ES-I3 (cell line): ENCODE measurements at regions not wholly inside any gene's neighbourhood (a gene's known extent, or its start where the extent isn't known, plus 50 kb on each side); places are given as distances from the start of the nearest gene placed in this dataset.
"Not testable (repeated sequence)": the region's sequence is repeated elsewhere in the genome, so short reads cannot be mapped to it uniquely, and the experiment has no call there.

Experiments used
- H3K36me3 ChIP-seq: 2 replicates; pipeline ENCODE4 v1.6.1; 2013; ENCODE audit warnings: mild to moderate bottlenecking, low read length, control low read depth, moderate library complexity; ENCODE audit not compliant: insufficient read depth
- H3K4me1 ChIP-seq: 2 replicates; pipeline ENCODE4 v1.6.1; 2013; ENCODE audit warnings: mild to moderate bottlenecking, control low read depth, low read length; ENCODE audit not compliant: insufficient read depth
- H3K9ac ChIP-seq: 2 replicates; pipeline ENCODE4 v1.6.1; 2013; ENCODE audit warnings: low read depth, mild to moderate bottlenecking, low read length, moderate library complexity
- H3K9me3 ChIP-seq: 2 replicates; pipeline ENCODE4 v1.6.1; 2013; ENCODE audit warnings: mild to moderate bottlenecking, low read length, moderate library complexity; ENCODE audit not compliant: control insufficient read depth, insufficient read depth

GRCh38 chr6:28606424-28607391 lies 81.0 kb downstream of the GPX5 start:
- no peaks in the 10 kb centered on the region for H3K9me3 ChIP-seq
- H3K36me3 ChIP-seq, result no peaks in the 10 kb centered on the region
- peaks cover 5% of the 10 kb centered on the region; the same call in 1 of the 2 replicates for H3K4me1 ChIP-seq
- peak overlapping the region; percentile 64 for H3K9ac ChIP-seq

GRCh38 chr6:28607990-28608389 lies 82.3 kb downstream of the GPX5 start:
- Histone ChIP-seq H3K9me3 (no peaks in the 10 kb centered on the region), H3K4me1 (peaks cover 5% of the 10 kb centered on the region; the same call in 1 of the 2 replicates), H3K36me3 (no peaks in the 10 kb centered on the region), H3K9ac (no peak overlapping the region)

- 0 out of 2 replicates have a peak, but pooled peaks cover 5% of the 10 kb centered on the region for H3K4me1 ChIP-seq
Measured at GRCh38 chr6:28609672-28610071, 84.0 kb downstream of the GPX5 start.

GRCh38 chr6:28615616-28615954 lies 89.9 kb downstream of the GPX5 start:
- H3K4me1 ChIP-seq, result no peaks in the 10 kb centered on the region
- H3K9ac ChIP-seq, result peak overlapping the region; percentile 54; the same call in 1 of the 2 replicates

More at GRCh38 chr6:28609672-28610071, 84.0 kb downstream of the GPX5 start:
- H3K9me3 ChIP-seq, result no peaks in the 10 kb centered on the region
- H3K9ac ChIP-seq, result no peak overlapping the region
- no peaks in the 10 kb centered on the region for H3K36me3 ChIP-seq

GRCh38 chr6:28615955-28616747 lies 90.5 kb downstream of the GPX5 start:
- no peaks in the 10 kb centered on the region for H3K9me3 ChIP-seq
- peak overlapping the region; percentile 54; the same call in 1 of the 2 replicates for H3K9ac ChIP-seq
- no peaks in the 10 kb centered on the region for H3K36me3 ChIP-seq
- no peaks in the 10 kb centered on the region for H3K4me1 ChIP-seq

More at GRCh38 chr6:28615616-28615954, 89.9 kb downstream of the GPX5 start:
- H3K36me3 ChIP-seq, result no peaks in the 10 kb centered on the region
- H3K9me3 ChIP-seq, result no peaks in the 10 kb centered on the region

- H3K9me3 ChIP-seq, result no peaks in the 10 kb centered on the region
- H3K4me1 ChIP-seq, result no peaks in the 10 kb centered on the region
- H3K36me3 ChIP-seq, result no peaks in the 10 kb centered on the region
- H3K9ac ChIP-seq, result no peak overlapping the region
Measured at GRCh38 chr6:28618898-28619555, 93.3 kb downstream of the GPX5 start.

- H3K9me3 ChIP-seq, H3K4me1 ChIP-seq, H3K36me3 ChIP-seq: not testable (repeated sequence)
- H3K9ac ChIP-seq, result peak overlapping the region; percentile 37
Measured at GRCh38 chr6:28621268-28621667, 95.6 kb downstream of the GPX5 start.

- not testable (repeated sequence) for H3K9ac ChIP-seq, H3K36me3 ChIP-seq, H3K4me1 ChIP-seq, H3K9me3 ChIP-seq
Measured at GRCh38 chr6:28623242-28623641, 97.6 kb downstream of the GPX5 start.

- not testable (repeated sequence) for H3K36me3 ChIP-seq, H3K9me3 ChIP-seq, H3K9ac ChIP-seq, H3K4me1 ChIP-seq
Measured at GRCh38 chr6:28626386-28626785, 100.7 kb downstream of the GPX5 start.

- Histone ChIP-seq H3K9ac (no peak overlapping the region), H3K36me3 (no peaks in the 10 kb centered on the region), H3K4me1 (0 out of 2 replicates have a peak, but pooled peaks cover 3% of the 10 kb centered on the region)
Measured at GRCh38 chr6:28632326-28632851, 106.7 kb downstream of the GPX5 start.

GRCh38 chr6:28633445-28634215 lies 107.9 kb downstream of the GPX5 start:
- Histone ChIP-seq H3K9ac (peak overlapping the region; percentile 90; the same call in 1 of the 2 replicates), H3K9me3 (no peaks in the 10 kb centered on the region; the same call in 1 of the 2 replicates), H3K36me3 (no peaks in the 10 kb centered on the region), H3K4me1 (0 out of 2 replicates have a peak, but pooled peaks cover 3% of the 10 kb centered on the region)

More at GRCh38 chr6:28632326-28632851, 106.7 kb downstream of the GPX5 start:
- no peaks in the 10 kb centered on the region; the same call in 1 of the 2 replicates for H3K9me3 ChIP-seq

GRCh38 chr6:28634411-28634760 lies 108.7 kb downstream of the GPX5 start:
- Histone ChIP-seq H3K9me3 (no peaks in the 10 kb centered on the region; the same call in 1 of the 2 replicates), H3K4me1 (0 out of 2 replicates have a peak, but pooled peaks cover 3% of the 10 kb centered on the region), H3K9ac (peak overlapping the region; percentile 90; the same call in 1 of the 2 replicates), H3K36me3 (no peaks in the 10 kb centered on the region)
